ENCODE measurements at regions not wholly inside any gene's neighbourhood (a gene's known extent, or its start where the extent isn't known, plus 50 kb on each side); places are given as distances from the start of the nearest gene placed in this dataset.

DNA sequence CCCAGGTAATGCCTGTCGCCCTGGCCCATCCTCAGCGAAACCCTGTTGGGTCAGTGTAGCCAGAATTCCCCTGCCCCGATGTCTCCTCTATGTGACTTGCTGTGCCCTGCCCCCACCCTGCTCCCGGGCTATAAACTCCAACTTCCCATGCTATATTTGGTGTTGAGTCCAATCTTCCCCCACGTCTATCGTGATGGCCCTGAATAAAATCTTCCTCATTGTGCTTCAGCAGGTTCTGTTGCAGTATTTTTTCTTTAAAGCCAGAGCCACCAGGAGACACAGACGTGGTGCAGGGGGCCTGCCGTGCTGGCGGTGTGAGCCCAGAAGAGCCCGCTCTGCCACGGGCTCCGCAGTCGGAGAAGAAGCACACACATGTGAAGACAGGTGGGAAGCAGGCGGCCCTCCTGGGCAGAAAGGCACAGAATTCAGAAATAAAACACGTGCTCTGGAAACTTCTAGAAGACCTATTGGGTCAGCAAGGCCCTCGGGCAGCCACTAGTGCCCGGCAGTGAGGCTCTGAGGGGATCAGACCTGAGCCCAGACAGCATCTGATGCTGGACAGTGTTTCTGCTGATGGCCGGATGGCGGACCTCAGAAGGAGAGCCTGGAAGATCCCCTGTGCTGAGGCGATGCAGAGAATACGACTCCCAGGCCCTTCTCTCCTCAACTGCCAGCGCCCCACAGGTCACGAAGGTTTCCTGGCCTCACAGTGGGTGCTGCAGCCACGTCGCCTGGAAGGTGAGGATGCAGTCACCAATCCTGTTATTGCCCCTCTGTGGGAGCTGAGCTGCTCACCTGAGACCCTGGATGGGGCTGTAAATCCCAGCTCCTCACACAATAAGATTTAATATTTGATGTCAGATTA is 501.9 kb downstream of the BRD1 start:
- in situ Hi-C loops (cut with MboI; ENCODE audit: low sequenced_read_pairs), result no loop called here
- 71% methylated on average over 11 of the region's 25 CpGs; no CpG with 5 or more reads in 1 of the 2 experiments for WGBS, 2 experiments (ENCODE audit: extremely low coverage in 2 of 2, insufficient read length in 1 of 2)
- ATAC-seq (ENCODE audit: low read depth) (no peak), DNase-seq (no peak)
- no peak overlapping the region for H2AK5ac ChIP-seq (ENCODE audit: low read depth, low read length)
- no peak overlapping the region for H2BK20ac ChIP-seq (ENCODE audit: low read depth, low read length)
- H3K9me1 ChIP-seq (ENCODE audit: insufficient read depth, low read length), result no peaks in the 10 kb centered on the region
- no peak overlapping the region for H2AFZ ChIP-seq (replicated peaks; ENCODE audit: low read length, poor library complexity)
- no peak overlapping the region for H3K27ac ChIP-seq (ENCODE audit: insufficient read depth, low read length)
- H2BK120ac ChIP-seq (ENCODE audit: low read depth, low read length), result no peak overlapping the region
- peaks cover 72% of the 10 kb centered on the region for H3K9me3 ChIP-seq (ENCODE audit: control insufficient read depth, insufficient read depth, low read length)
- H4K91ac ChIP-seq (ENCODE audit: insufficient read depth, low read depth, low read length), result no peak overlapping the region
- TF ChIP-seq MAFK (IDR thresholded peaks at IDR 0.05; ENCODE audit: low read depth, low read length), result no peak
- no peak for TF ChIP-seq CEBPB (IDR thresholded peaks at IDR 0.05; ENCODE audit: low read depth, low read length)
- TF ChIP-seq, protein P1, sequence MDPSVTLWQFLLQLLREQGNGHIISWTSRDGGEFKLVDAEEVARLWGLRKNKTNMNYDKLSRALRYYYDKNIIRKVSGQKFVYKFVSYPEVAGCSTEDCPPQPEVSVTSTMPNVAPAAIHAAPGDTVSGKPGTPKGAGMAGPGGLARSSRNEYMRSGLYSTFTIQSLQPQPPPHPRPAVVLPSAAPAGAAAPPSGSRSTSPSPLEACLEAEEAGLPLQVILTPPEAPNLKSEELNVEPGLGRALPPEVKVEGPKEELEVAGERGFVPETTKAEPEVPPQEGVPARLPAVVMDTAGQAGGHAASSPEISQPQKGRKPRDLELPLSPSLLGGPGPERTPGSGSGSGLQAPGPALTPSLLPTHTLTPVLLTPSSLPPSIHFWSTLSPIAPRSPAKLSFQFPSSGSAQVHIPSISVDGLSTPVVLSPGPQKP (IDR thresholded peaks at IDR 0.05; ENCODE audit: borderline replicate concordance, low read depth, low read length), result no peak
- TF ChIP-seq RCOR1 (IDR thresholded peaks at IDR 0.05; ENCODE audit: insufficient replicate concordance, low read length), result no peak
- TF ChIP-seq, protein P2, sequence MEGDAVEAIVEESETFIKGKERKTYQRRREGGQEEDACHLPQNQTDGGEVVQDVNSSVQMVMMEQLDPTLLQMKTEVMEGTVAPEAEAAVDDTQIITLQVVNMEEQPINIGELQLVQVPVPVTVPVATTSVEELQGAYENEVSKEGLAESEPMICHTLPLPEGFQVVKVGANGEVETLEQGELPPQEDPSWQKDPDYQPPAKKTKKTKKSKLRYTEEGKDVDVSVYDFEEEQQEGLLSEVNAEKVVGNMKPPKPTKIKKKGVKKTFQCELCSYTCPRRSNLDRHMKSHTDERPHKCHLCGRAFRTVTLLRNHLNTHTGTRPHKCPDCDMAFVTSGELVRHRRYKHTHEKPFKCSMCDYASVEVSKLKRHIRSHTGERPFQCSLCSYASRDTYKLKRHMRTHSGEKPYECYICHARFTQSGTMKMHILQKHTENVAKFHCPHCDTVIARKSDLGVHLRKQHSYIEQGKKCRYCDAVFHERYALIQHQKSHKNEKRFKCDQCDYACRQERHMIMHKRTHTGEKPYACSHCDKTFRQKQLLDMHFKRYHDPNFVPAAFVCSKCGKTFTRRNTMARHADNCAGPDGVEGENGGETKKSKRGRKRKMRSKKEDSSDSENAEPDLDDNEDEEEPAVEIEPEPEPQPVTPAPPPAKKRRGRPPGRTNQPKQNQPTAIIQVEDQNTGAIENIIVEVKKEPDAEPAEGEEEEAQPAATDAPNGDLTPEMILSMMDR (conservative IDR thresholded peaks at IDR 0.05; ENCODE audit: low read depth, low read length), result no peak
- TF ChIP-seq NFE2L2 (IDR thresholded peaks at IDR 0.05; ENCODE audit: low read depth, low read length), result no peak
- TF ChIP-seq SMC3 (IDR thresholded peaks at IDR 0.05; ENCODE audit: low read depth, low read length), result no peak
- no peak for TF ChIP-seq RAD21 (IDR thresholded peaks at IDR 0.05; ENCODE audit: low read length)
- TF ChIP-seq, protein P3, sequence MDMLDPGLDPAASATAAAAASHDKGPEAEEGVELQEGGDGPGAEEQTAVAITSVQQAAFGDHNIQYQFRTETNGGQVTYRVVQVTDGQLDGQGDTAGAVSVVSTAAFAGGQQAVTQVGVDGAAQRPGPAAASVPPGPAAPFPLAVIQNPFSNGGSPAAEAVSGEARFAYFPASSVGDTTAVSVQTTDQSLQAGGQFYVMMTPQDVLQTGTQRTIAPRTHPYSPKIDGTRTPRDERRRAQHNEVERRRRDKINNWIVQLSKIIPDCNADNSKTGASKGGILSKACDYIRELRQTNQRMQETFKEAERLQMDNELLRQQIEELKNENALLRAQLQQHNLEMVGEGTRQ (IDR thresholded peaks at IDR 0.05; ENCODE audit: low read depth, low read length), result no peak
- no peak for TF ChIP-seq POLR2A (IDR thresholded peaks at IDR 0.05; ENCODE audit: low read depth, low read length)
- no peak for TF ChIP-seq BHLHE40 (IDR thresholded peaks at IDR 0.05; ENCODE audit: low read depth, low read length)
- H2BK5ac ChIP-seq (ENCODE audit: low read depth, low read length, poor library complexity, severe bottlenecking), result no peak overlapping the region
- no peaks in the 10 kb centered on the region for H3K4me1 ChIP-seq (ENCODE audit: control insufficient read depth, insufficient read depth, low read length)
- no peaks in the 10 kb centered on the region for H3K79me1 ChIP-seq (ENCODE audit: low read depth in 1 of 2, low read length in 2 of 2)
- H3K56ac ChIP-seq (ENCODE audit: extremely low read depth, insufficient read depth, low read length), result no peak overlapping the region
- H3K23ac ChIP-seq (ENCODE audit: low read depth, low read length), result no peak overlapping the region
- H4K20me1 ChIP-seq (ENCODE audit: insufficient read depth, low read length), result no peaks in the 10 kb centered on the region
- no peaks in the 10 kb centered on the region for H3K27me3 ChIP-seq (ENCODE audit: control insufficient read depth, insufficient read depth, low read length)
- ChIA-PET POLR2A (ENCODE audit: unreplicated experiment) (no interaction called here), CTCF (no interaction called here)
- no peak overlapping the region for H4K8ac ChIP-seq (ENCODE audit: low read depth in 2 of 2, low read length in 2 of 2)
- H3K18ac ChIP-seq (ENCODE audit: low read depth, low read length), result no peak overlapping the region
- H3K36me3 ChIP-seq (ENCODE audit: control insufficient read depth, insufficient read depth, low read length), result no peaks in the 10 kb centered on the region
- no peak overlapping the region for H2AK9ac ChIP-seq (replicated peaks; ENCODE audit: low read depth, low read length, poor library complexity)
- BruUV-seq (replicated peaks), result no TSS peak
- no peak overlapping the region for H4K5ac ChIP-seq (ENCODE audit: low read depth, low read length)
- H2BK15ac ChIP-seq (ENCODE audit: low read depth, low read length), result no peak overlapping the region
- intact Hi-C loops (cut with micrococcal nuclease), result no loop called here
- dilution Hi-C loops (cut with HindIII; ENCODE audit: low sequenced_read_pairs, unreplicated experiment), result no loop called here
- H3K4ac ChIP-seq (ENCODE audit: low read depth, low read length), result no peak overlapping the region
- H3K4me2 ChIP-seq (ENCODE audit: low read depth, low read length), result no peak overlapping the region
- no peak overlapping the region for H3K14ac ChIP-seq (replicated peaks; ENCODE audit: low read depth, low read length)
- H3K9ac ChIP-seq (ENCODE audit: low read depth, low read length), result no peak overlapping the region
- no peak overlapping the region for H3K4me3 ChIP-seq (ENCODE audit: insufficient read depth, low read depth, low read length)

Measured in IMR-90 (cell line).